H1 (cell line): ENCODE measurements at regions not wholly inside any gene's neighbourhood (a gene's known extent, or its start where the extent isn't known, plus 50 kb on each side); places are given as distances from the start of the nearest gene placed in this dataset.

Experiments used
- GABPA ChIP-seq: IDR thresholded peaks from 2 replicates; pipeline ENCODE4 v1.6.1; 2011; ENCODE audit warnings: mild to moderate bottlenecking, low read length, moderate library complexity, borderline replicate concordance; ENCODE audit not compliant: insufficient read depth
- KDM4A ChIP-seq: IDR thresholded peaks from one replicate; pipeline ENCODE4 v1.7.1; 2012; ENCODE audit warnings: low read depth, mild to moderate bottlenecking, moderate library complexity, low read length, inconsistent platforms; ENCODE audit not compliant: severe bottlenecking
- SAP30 ChIP-seq: fragments of 300-600 bp; sonication (generic); IDR thresholded peaks from 2 replicates; pipeline ENCODE4 v1.7.1; 2012; ENCODE audit warnings: low read length, moderate library complexity, mild to moderate bottlenecking, inconsistent platforms; ENCODE audit not compliant: insufficient read depth, insufficient replicate concordance

DNA sequence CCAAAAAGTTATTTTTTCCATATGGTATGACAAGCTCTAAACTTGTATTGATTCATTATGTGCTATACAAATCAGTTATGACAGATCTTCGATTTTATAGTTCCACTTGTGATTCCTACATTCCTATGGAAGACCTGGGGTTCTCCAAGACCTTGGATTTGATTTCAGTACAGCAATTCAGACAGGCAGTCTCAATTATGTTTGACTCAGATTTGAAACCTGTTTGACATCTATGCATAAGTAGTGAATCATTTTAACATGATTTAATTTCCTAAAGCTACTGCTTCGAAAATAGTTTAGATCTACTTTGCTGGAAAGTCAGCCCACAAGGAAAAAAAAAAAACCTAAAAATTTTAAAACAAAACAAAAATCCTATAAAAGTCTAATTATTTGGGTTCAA is 820.4 kb downstream of the LUZP2 start (continued):
- no peak for TF ChIP-seq GABPA
- no peak for TF ChIP-seq KDM4A
- no peak for TF ChIP-seq SAP30
